ENCODE measurements at regions not wholly inside any gene's neighbourhood (a gene's known extent, or its start where the extent isn't known, plus 50 kb on each side); places are given as distances from the start of the nearest gene placed in this dataset.

GRCh38 chr5:31036411-31036810, 157.1 kb upstream of the CDH6 start:
- H3K4me3 Mint-ChIP-seq, result no peak overlapping the region
- no peak for TF ChIP-seq CTCF (IDR thresholded peaks at IDR 0.05; ENCODE audit: unreplicated experiment in 3 of 3)
- H3K27ac Mint-ChIP-seq, result peak overlapping the region in 1 of 3 experiments; percentile 9
- peaks cover 21% of the 10 kb centered on the region for H3K9me3 Mint-ChIP-seq
- H3K27me3 Mint-ChIP-seq (ENCODE audit: low read depth), result no peaks in the 10 kb centered on the region
- no peaks in the 10 kb centered on the region for H3K36me3 Mint-ChIP-seq (ENCODE audit: low read depth)
- H3K4me1 Mint-ChIP-seq, result no peaks in the 10 kb centered on the region

- H3K27ac Mint-ChIP-seq, result no peak overlapping the region
- no peaks in the 10 kb centered on the region for H3K4me1 Mint-ChIP-seq
- H3K4me3 Mint-ChIP-seq, result no peak overlapping the region
- no peaks in the 10 kb centered on the region for H3K36me3 Mint-ChIP-seq (ENCODE audit: low read depth)
- no peak for TF ChIP-seq CTCF (IDR thresholded peaks at IDR 0.05; ENCODE audit: unreplicated experiment in 3 of 3)
- H3K27me3 Mint-ChIP-seq (ENCODE audit: low read depth), result no peaks in the 10 kb centered on the region
- H3K9me3 Mint-ChIP-seq, result peaks cover 4% of the 10 kb centered on the region
Observed at GRCh38 chr5:31033295-31033694, 160.2 kb upstream of the CDH6 start.

- H3K27ac Mint-ChIP-seq, result no peak overlapping the region
- H3K4me3 Mint-ChIP-seq, result no peak overlapping the region
- peaks cover 2% of the 10 kb centered on the region for H3K9me3 Mint-ChIP-seq
- peaks cover under 1% of the 10 kb centered on the region for H3K4me1 Mint-ChIP-seq
- H3K36me3 Mint-ChIP-seq (ENCODE audit: low read depth), result no peaks in the 10 kb centered on the region
- TF ChIP-seq CTCF (IDR thresholded peaks at IDR 0.05; ENCODE audit: unreplicated experiment in 3 of 3), result no peak
- H3K27me3 Mint-ChIP-seq (ENCODE audit: low read depth), result no peaks in the 10 kb centered on the region
Observed at GRCh38 chr5:31029925-31030324, 163.6 kb upstream of the CDH6 start.

GRCh38 chr5:31027721-31028120, 165.8 kb upstream of the CDH6 start:
- Mint-ChIP-seq H3K27ac (peak overlapping the region; percentile 89 to 90 (median 89)), H3K4me1 (peaks cover 9% of the 10 kb centered on the region), H3K4me3 (peak overlapping the region in 1 of 3 experiments; percentile 3), H3K9me3 (peaks cover 2% of the 10 kb centered on the region), H3K36me3 (ENCODE audit: low read depth) (no peaks in the 10 kb centered on the region), H3K27me3 (ENCODE audit: low read depth) (no peaks in the 10 kb centered on the region)
- no peak for TF ChIP-seq CTCF (IDR thresholded peaks at IDR 0.05; ENCODE audit: unreplicated experiment in 3 of 3)

GRCh38 chr5:31023105-31023504, 170.4 kb upstream of the CDH6 start:
- no peak for TF ChIP-seq CTCF (IDR thresholded peaks at IDR 0.05; ENCODE audit: unreplicated experiment in 3 of 3)
- no peak overlapping the region for H3K4me3 Mint-ChIP-seq
- no peaks in the 10 kb centered on the region for H3K36me3 Mint-ChIP-seq (ENCODE audit: low read depth)
- peaks cover 13% of the 10 kb centered on the region for H3K4me1 Mint-ChIP-seq
- H3K27me3 Mint-ChIP-seq (ENCODE audit: low read depth), result no peaks in the 10 kb centered on the region
- peak overlapping the region in 2 of 3 experiments; percentile 5 to 35 for H3K27ac Mint-ChIP-seq
- no peaks in the 10 kb centered on the region for H3K9me3 Mint-ChIP-seq

- Mint-ChIP-seq H3K4me1 (peaks cover 13% of the 10 kb centered on the region), H3K9me3 (no peaks in the 10 kb centered on the region), H3K27me3 (ENCODE audit: low read depth) (no peaks in the 10 kb centered on the region), H3K4me3 (no peak overlapping the region), H3K36me3 (ENCODE audit: low read depth) (no peaks in the 10 kb centered on the region), H3K27ac (peak overlapping the region; percentile 67 to 89 (median 86))
- TF ChIP-seq CTCF (IDR thresholded peaks at IDR 0.05; ENCODE audit: unreplicated experiment in 3 of 3), result no peak
Observed at GRCh38 chr5:31021181-31021624, 172.3 kb upstream of the CDH6 start.

All from nephron (organoid).